ENCODE measurements at regions not wholly inside any gene's neighbourhood (a gene's known extent, or its start where the extent isn't known, plus 50 kb on each side); places are given as distances from the start of the nearest gene placed in this dataset.

- no peak for TF ChIP-seq EP300 (IDR thresholded peaks at IDR 0.05)
- TF ChIP-seq POLR2A (IDR thresholded peaks at IDR 0.05; ENCODE audit: low read depth): no peak
Observed at GRCh38 chr4:27629532-27630225, 769.0 kb downstream of the STIM2 start.

Measured in esophagus muscularis mucosa (tissue), 2 donors.